ENCODE measurements at regions not wholly inside any gene's neighbourhood (a gene's known extent, or its start where the extent isn't known, plus 50 kb on each side); places are given as distances from the start of the nearest gene placed in this dataset.

- H3K27me3 ChIP-seq (replicated peaks; ENCODE audit: control insufficient read depth, insufficient read depth, low read length, poor library complexity, severe bottlenecking): no peaks in the 10 kb centered on the region
- H3K4me1 ChIP-seq (ENCODE audit: control insufficient read depth, insufficient read depth, low read length, poor library complexity, severe bottlenecking): no peaks in the 10 kb centered on the region
- no peaks in the 10 kb centered on the region for H3K36me3 ChIP-seq (ENCODE audit: control insufficient read depth, insufficient read depth, low read length)
- no peaks in the 10 kb centered on the region for H3K9me3 ChIP-seq (ENCODE audit: control insufficient read depth, low read length)
- no peak overlapping the region for H3K27ac ChIP-seq (ENCODE audit: insufficient read depth, low read length, poor library complexity, severe bottlenecking)
- no peak overlapping the region for H3K4me3 ChIP-seq (ENCODE audit: insufficient read depth, low read depth, low read length, poor library complexity, severe bottlenecking)
- DNase-seq: no peak
Measured at GRCh38 chr6:168730931-168731716, 290.1 kb downstream of the SMOC2 start.

- H3K27me3 ChIP-seq (replicated peaks; ENCODE audit: control insufficient read depth, insufficient read depth, low read length, poor library complexity, severe bottlenecking): no peaks in the 10 kb centered on the region
- DNase-seq: no peak
- H3K36me3 ChIP-seq (ENCODE audit: control insufficient read depth, insufficient read depth, low read length): no peaks in the 10 kb centered on the region
- no peak overlapping the region for H3K4me3 ChIP-seq (ENCODE audit: insufficient read depth, low read depth, low read length, poor library complexity, severe bottlenecking)
- H3K9me3 ChIP-seq (ENCODE audit: control insufficient read depth, low read length): no peaks in the 10 kb centered on the region
- no peak overlapping the region for H3K27ac ChIP-seq (ENCODE audit: insufficient read depth, low read length, poor library complexity, severe bottlenecking)
- no peaks in the 10 kb centered on the region for H3K4me1 ChIP-seq (ENCODE audit: control insufficient read depth, insufficient read depth, low read length, poor library complexity, severe bottlenecking)
Measured at GRCh38 chr6:168728056-168728455, 287.1 kb downstream of the SMOC2 start.

- no peak overlapping the region for H3K27ac ChIP-seq (ENCODE audit: insufficient read depth, low read length, poor library complexity, severe bottlenecking)
- no peaks in the 10 kb centered on the region for H3K27me3 ChIP-seq (replicated peaks; ENCODE audit: control insufficient read depth, insufficient read depth, low read length, poor library complexity, severe bottlenecking)
- H3K9me3 ChIP-seq (ENCODE audit: control insufficient read depth, low read length): no peaks in the 10 kb centered on the region
- H3K4me1 ChIP-seq (ENCODE audit: control insufficient read depth, insufficient read depth, low read length, poor library complexity, severe bottlenecking): no peaks in the 10 kb centered on the region
- DNase-seq: no peak
- no peak overlapping the region for H3K4me3 ChIP-seq (ENCODE audit: insufficient read depth, low read depth, low read length, poor library complexity, severe bottlenecking)
- H3K36me3 ChIP-seq (ENCODE audit: control insufficient read depth, insufficient read depth, low read length): no peaks in the 10 kb centered on the region
Measured at GRCh38 chr6:168726312-168726856, 285.4 kb downstream of the SMOC2 start.

GRCh38 chr6:168725802-168726201 lies 284.8 kb downstream of the SMOC2 start:
- Histone ChIP-seq H3K4me3 (ENCODE audit: insufficient read depth, low read depth, low read length, poor library complexity, severe bottlenecking) (no peak overlapping the region), H3K27ac (ENCODE audit: insufficient read depth, low read length, poor library complexity, severe bottlenecking) (no peak overlapping the region), H3K27me3 (replicated peaks; ENCODE audit: control insufficient read depth, insufficient read depth, low read length, poor library complexity, severe bottlenecking) (no peaks in the 10 kb centered on the region), H3K36me3 (ENCODE audit: control insufficient read depth, insufficient read depth, low read length) (no peaks in the 10 kb centered on the region), H3K9me3 (ENCODE audit: control insufficient read depth, low read length) (no peaks in the 10 kb centered on the region), H3K4me1 (ENCODE audit: control insufficient read depth, insufficient read depth, low read length, poor library complexity, severe bottlenecking) (no peaks in the 10 kb centered on the region)
- DNase-seq: no peak

GRCh38 chr6:168724669-168725570 lies 283.9 kb downstream of the SMOC2 start:
- no peaks in the 10 kb centered on the region for H3K4me1 ChIP-seq (ENCODE audit: control insufficient read depth, insufficient read depth, low read length, poor library complexity, severe bottlenecking)
- no peak overlapping the region for H3K27ac ChIP-seq (ENCODE audit: insufficient read depth, low read length, poor library complexity, severe bottlenecking)
- no peak for DNase-seq
- H3K4me3 ChIP-seq (ENCODE audit: insufficient read depth, low read depth, low read length, poor library complexity, severe bottlenecking): no peak overlapping the region
- no peaks in the 10 kb centered on the region for H3K27me3 ChIP-seq (replicated peaks; ENCODE audit: control insufficient read depth, insufficient read depth, low read length, poor library complexity, severe bottlenecking)
- H3K36me3 ChIP-seq (ENCODE audit: control insufficient read depth, insufficient read depth, low read length): no peaks in the 10 kb centered on the region
- no peaks in the 10 kb centered on the region for H3K9me3 ChIP-seq (ENCODE audit: control insufficient read depth, low read length)

GRCh38 chr6:168724033-168724432 lies 283.0 kb downstream of the SMOC2 start:
- no peaks in the 10 kb centered on the region for H3K36me3 ChIP-seq (ENCODE audit: control insufficient read depth, insufficient read depth, low read length)
- DNase-seq: no peak
- H3K27me3 ChIP-seq (replicated peaks; ENCODE audit: control insufficient read depth, insufficient read depth, low read length, poor library complexity, severe bottlenecking): no peaks in the 10 kb centered on the region
- H3K4me1 ChIP-seq (ENCODE audit: control insufficient read depth, insufficient read depth, low read length, poor library complexity, severe bottlenecking): no peaks in the 10 kb centered on the region
- no peaks in the 10 kb centered on the region for H3K9me3 ChIP-seq (ENCODE audit: control insufficient read depth, low read length)
- H3K4me3 ChIP-seq (ENCODE audit: insufficient read depth, low read depth, low read length, poor library complexity, severe bottlenecking): no peak overlapping the region
- no peak overlapping the region for H3K27ac ChIP-seq (ENCODE audit: insufficient read depth, low read length, poor library complexity, severe bottlenecking)

GRCh38 chr6:168722397-168722796 lies 281.4 kb downstream of the SMOC2 start:
- Histone ChIP-seq H3K27me3 (replicated peaks; ENCODE audit: control insufficient read depth, insufficient read depth, low read length, poor library complexity, severe bottlenecking) (no peaks in the 10 kb centered on the region), H3K27ac (ENCODE audit: insufficient read depth, low read length, poor library complexity, severe bottlenecking) (no peak overlapping the region), H3K4me1 (ENCODE audit: control insufficient read depth, insufficient read depth, low read length, poor library complexity, severe bottlenecking) (no peaks in the 10 kb centered on the region), H3K36me3 (ENCODE audit: control insufficient read depth, insufficient read depth, low read length) (no peaks in the 10 kb centered on the region), H3K4me3 (ENCODE audit: insufficient read depth, low read depth, low read length, poor library complexity, severe bottlenecking) (no peak overlapping the region), H3K9me3 (ENCODE audit: control insufficient read depth, low read length) (no peaks in the 10 kb centered on the region)
- no peak for DNase-seq

- H3K4me3 ChIP-seq (ENCODE audit: insufficient read depth, low read depth, low read length, poor library complexity, severe bottlenecking): no peak overlapping the region
- H3K9me3 ChIP-seq (ENCODE audit: control insufficient read depth, low read length): no peaks in the 10 kb centered on the region
- H3K27ac ChIP-seq (ENCODE audit: insufficient read depth, low read length, poor library complexity, severe bottlenecking): no peak overlapping the region
- no peak for DNase-seq
- no peaks in the 10 kb centered on the region for H3K27me3 ChIP-seq (replicated peaks; ENCODE audit: control insufficient read depth, insufficient read depth, low read length, poor library complexity, severe bottlenecking)
- no peaks in the 10 kb centered on the region for H3K36me3 ChIP-seq (ENCODE audit: control insufficient read depth, insufficient read depth, low read length)
- H3K4me1 ChIP-seq (ENCODE audit: control insufficient read depth, insufficient read depth, low read length, poor library complexity, severe bottlenecking): no peaks in the 10 kb centered on the region
Measured at GRCh38 chr6:168721571-168721970, 280.6 kb downstream of the SMOC2 start.

- Histone ChIP-seq H3K27me3 (replicated peaks; ENCODE audit: control insufficient read depth, insufficient read depth, low read length, poor library complexity, severe bottlenecking) (no peaks in the 10 kb centered on the region), H3K4me1 (ENCODE audit: control insufficient read depth, insufficient read depth, low read length, poor library complexity, severe bottlenecking) (no peaks in the 10 kb centered on the region), H3K27ac (ENCODE audit: insufficient read depth, low read length, poor library complexity, severe bottlenecking) (no peak overlapping the region), H3K4me3 (ENCODE audit: insufficient read depth, low read depth, low read length, poor library complexity, severe bottlenecking) (no peak overlapping the region), H3K36me3 (ENCODE audit: control insufficient read depth, insufficient read depth, low read length) (no peaks in the 10 kb centered on the region), H3K9me3 (ENCODE audit: control insufficient read depth, low read length) (no peaks in the 10 kb centered on the region)
- no peak for DNase-seq
Measured at GRCh38 chr6:168719901-168720300, 278.9 kb downstream of the SMOC2 start.

All from effector memory CD4-positive, alpha-beta T cell (primary cell).